ENCODE measurements at regions not wholly inside any gene's neighbourhood (a gene's known extent, or its start where the extent isn't known, plus 50 kb on each side); places are given as distances from the start of the nearest gene placed in this dataset.

GRCh38 chr5:123294544-123294943 is 128.7 kb downstream of the CEP120 start:
- Histone ChIP-seq H3K4me3 (no peak overlapping the region), H3K27ac (no peak overlapping the region), H3K4me1 (no peaks in the 10 kb centered on the region), H3K27me3 (peaks cover 0 to 2% of the 10 kb centered on the region in 2 donors), H3K36me3 (no peaks in the 10 kb centered on the region), H3K9me3 (peaks cover 0 to 5% (median 0%) of the 10 kb centered on the region in 4 donors)
- no peak for DNase-seq (ENCODE audit: low spot score in 2 of 2)
- TF ChIP-seq POLR2A (IDR thresholded peaks at IDR 0.05), result no peak
- WGBS, 2 donors, result 74 to 81% methylated on average over 1 of the region's 1 CpG

GRCh38 chr5:123289210-123289609 is 134.0 kb downstream of the CEP120 start:
- no peak for DNase-seq (ENCODE audit: low spot score in 2 of 2)
- TF ChIP-seq EP300 (IDR thresholded peaks at IDR 0.05), result no peak
- TF ChIP-seq CTCF (IDR thresholded peaks at IDR 0.05), result no peak
- no peak for TF ChIP-seq POLR2A (IDR thresholded peaks at IDR 0.05)

GRCh38 chr5:123287881-123288280 is 135.3 kb downstream of the CEP120 start:
- DNase-seq (ENCODE audit: low spot score in 2 of 2), result no peak
- no peak overlapping the region for H3K4me3 ChIP-seq
- peaks cover 0 to 17% of the 10 kb centered on the region in 2 donors for H3K27me3 ChIP-seq

More at GRCh38 chr5:123289210-123289609, 134.0 kb downstream of the CEP120 start:
- peaks cover 2 to 17% of the 10 kb centered on the region in 2 donors for H3K27me3 ChIP-seq
- no peak overlapping the region for H3K27ac ChIP-seq
- H3K36me3 ChIP-seq, result no peaks in the 10 kb centered on the region
- peaks cover 0 to 7% (median 0%) of the 10 kb centered on the region in 4 donors for H3K4me1 ChIP-seq
- H3K9me3 ChIP-seq, result peaks cover 0 to 4% (median 0%) of the 10 kb centered on the region in 4 donors
- no peak overlapping the region for H3K4me3 ChIP-seq

GRCh38 chr5:123286891-123287290 is 136.3 kb downstream of the CEP120 start:
- no peaks in the 10 kb centered on the region for H3K36me3 ChIP-seq
- no peak for DNase-seq (ENCODE audit: low spot score in 2 of 2)
- H3K4me3 ChIP-seq, result no peak overlapping the region
- TF ChIP-seq EP300 (IDR thresholded peaks at IDR 0.05) (no peak), POLR2A (IDR thresholded peaks at IDR 0.05) (no peak), CTCF (IDR thresholded peaks at IDR 0.05) (no peak)
- WGBS, 2 donors, result 90 to 91% methylated on average over 2 of the region's 2 CpGs
- peaks cover 0 to 7% (median 0%) of the 10 kb centered on the region in 4 donors for H3K4me1 ChIP-seq
- peaks cover 0 to 17% of the 10 kb centered on the region in 2 donors for H3K27me3 ChIP-seq
- H3K27ac ChIP-seq, result no peak overlapping the region
- peaks cover 0 to 4% (median 0%) of the 10 kb centered on the region in 4 donors for H3K9me3 ChIP-seq

More at GRCh38 chr5:123287881-123288280, 135.3 kb downstream of the CEP120 start:
- TF ChIP-seq POLR2A (IDR thresholded peaks at IDR 0.05) (no peak), EP300 (IDR thresholded peaks at IDR 0.05) (no peak), CTCF (IDR thresholded peaks at IDR 0.05) (no peak)
- Histone ChIP-seq H3K9me3 (peaks cover 0 to 4% (median 0%) of the 10 kb centered on the region in 4 donors), H3K36me3 (no peaks in the 10 kb centered on the region), H3K4me1 (peaks cover 0 to 7% (median 0%) of the 10 kb centered on the region in 4 donors), H3K27ac (no peak overlapping the region)

- Histone ChIP-seq H3K27ac (no peak overlapping the region), H3K9me3 (peaks cover 0 to 4% (median 0%) of the 10 kb centered on the region in 4 donors), H3K4me3 (peak overlapping the region in 1 of 4 donors; percentile 21), H3K36me3 (no peaks in the 10 kb centered on the region), H3K27me3 (peaks cover 0 to 17% of the 10 kb centered on the region in 2 donors), H3K4me1 (peaks cover 0 to 7% (median 0%) of the 10 kb centered on the region in 4 donors)
- DNase-seq (ENCODE audit: low spot score in 2 of 2), result no peak
- WGBS, 2 donors, result 5 to 8% methylated on average over 31 to 33 of the region's 34 CpGs
- no peak for TF ChIP-seq POLR2A (IDR thresholded peaks at IDR 0.05)
- no peak for TF ChIP-seq EP300 (IDR thresholded peaks at IDR 0.05)
- TF ChIP-seq CTCF (IDR thresholded peaks at IDR 0.05), result no peak
Measured at GRCh38 chr5:123285122-123286023, 137.8 kb downstream of the CEP120 start.
